Mesenchymal stem cell (in vitro differentiated cells and primary cell): ENCODE measurements at regions not wholly inside any gene's neighbourhood (a gene's known extent, or its start where the extent isn't known, plus 50 kb on each side); places are given as distances from the start of the nearest gene placed in this dataset.

ENCODE experiments used
- DNase-seq: peaks from one replicate; pipeline ENCODE4 v3.0.0-alpha.2; 2013
- H2AFZ ChIP-seq: one replicate; pipeline ENCODE4 v1.6.1; 2013; ENCODE audit warnings: low read depth, mild to moderate bottlenecking, control low read depth, inconsistent platforms, low read length, moderate library complexity
- H2AK5ac ChIP-seq: 2 replicates; pipeline ENCODE4 v1.6.1; 2013; ENCODE audit warnings: low read length, moderate library complexity, mild to moderate bottlenecking, inconsistent platforms; ENCODE audit not compliant: severe bottlenecking
- H2BK120ac ChIP-seq: one replicate; pipeline ENCODE4 v1.6.1; 2013; ENCODE audit warnings: low read depth, mild to moderate bottlenecking, inconsistent platforms, low read length, moderate library complexity
- H2BK12ac ChIP-seq, 2 experiments: one replicate each; pipeline ENCODE4 v1.6.1; 2013; ENCODE audit warnings: inconsistent platforms in 2 of 2, low read length in 2 of 2, mild to moderate bottlenecking in 2 of 2, moderate library complexity in 2 of 2, control low read depth in 1 of 2
- H2BK15ac ChIP-seq: one replicate; pipeline ENCODE4 v1.6.1; 2013; ENCODE audit warnings: mild to moderate bottlenecking, low read depth, inconsistent platforms; ENCODE audit not compliant: poor library complexity, severe bottlenecking
- H2BK5ac ChIP-seq: 2 replicates; pipeline ENCODE4 v1.6.1; 2013; ENCODE audit warnings: low read depth, mild to moderate bottlenecking, low read length, control low read depth, inconsistent platforms; ENCODE audit not compliant: poor library complexity, severe bottlenecking
- H3K14ac ChIP-seq, 2 experiments: one replicate each; pipeline ENCODE4 v1.6.1; 2013; ENCODE audit warnings: inconsistent platforms in 2 of 2, low read length in 2 of 2, control low read depth in 1 of 2, mild to moderate bottlenecking in 1 of 2, moderate library complexity in 1 of 2
- H3K18ac ChIP-seq, 2 experiments: one replicate each; pipeline ENCODE4 v1.6.1; 2013; ENCODE audit warnings: inconsistent platforms in 2 of 2, low read length in 2 of 2, control low read depth in 1 of 2, low read depth in 1 of 2, mild to moderate bottlenecking in 1 of 2
- H3K23ac ChIP-seq, 2 experiments: one replicate each; pipeline ENCODE4 v1.6.1; 2013; ENCODE audit warnings: inconsistent platforms in 2 of 2, low read length in 2 of 2, mild to moderate bottlenecking in 2 of 2, moderate library complexity in 2 of 2, control low read depth in 1 of 2
- H3K27ac ChIP-seq: 2 replicates; pipeline ENCODE4 v1.5.1; 2013; ENCODE audit warnings: mild to moderate bottlenecking, moderate library complexity, low read length, control low read depth, inconsistent platforms; ENCODE audit not compliant: poor library complexity, severe bottlenecking
- H3K27me3 ChIP-seq, 2 experiments: 2 replicates each; pipeline versions ENCODE4 v1.6.1 to v1.7.0; 2013; ENCODE audit warnings: low read length in 2 of 2, mild to moderate bottlenecking in 2 of 2, moderate library complexity in 2 of 2, control low read depth in 1 of 2, inconsistent platforms in 1 of 2; ENCODE audit not compliant: control insufficient read depth in 1 of 2, insufficient read depth in 1 of 2
- H3K36me3 ChIP-seq, 2 experiments: 2 replicates each; pipeline versions ENCODE4 v1.6.1 to v1.7.0; 2013; ENCODE audit warnings: low read length in 2 of 2, control low read depth in 1 of 2, inconsistent platforms in 1 of 2, low read depth in 1 of 2, mild to moderate bottlenecking in 1 of 2; ENCODE audit not compliant: insufficient read depth in 2 of 2, control insufficient read depth in 1 of 2
- H3K4ac ChIP-seq, 2 experiments: one replicate each; pipeline ENCODE4 v1.6.1; 2013; ENCODE audit warnings: inconsistent platforms in 2 of 2, low read length in 2 of 2, mild to moderate bottlenecking in 2 of 2, moderate library complexity in 2 of 2, control low read depth in 1 of 2, low read depth in 1 of 2
- H3K4me1 ChIP-seq: 2 replicates; pipeline ENCODE4 v1.6.1; 2013; ENCODE audit warnings: low read depth, low read length, control low read depth; ENCODE audit not compliant: control insufficient read depth, insufficient read depth
- H3K4me2 ChIP-seq: 2 replicates; pipeline ENCODE4 v1.6.1; 2013; ENCODE audit warnings: low read length, mild to moderate bottlenecking, inconsistent platforms; ENCODE audit not compliant: poor library complexity, severe bottlenecking
- H3K4me3 ChIP-seq, 2 experiments: 2 replicates each; pipeline versions ENCODE4 v1.5.1 to v1.7.0; 2013; ENCODE audit warnings: low read length in 2 of 2, mild to moderate bottlenecking in 2 of 2, control low read depth in 1 of 2, low read depth in 1 of 2; ENCODE audit not compliant: insufficient read depth in 1 of 2
- H3K79me1 ChIP-seq: replicated peaks from 2 replicates; pipeline ENCODE4 v1.6.1; 2013; ENCODE audit warnings: mild to moderate bottlenecking, control low read depth, low read length, inconsistent platforms; ENCODE audit not compliant: poor library complexity, severe bottlenecking
- H3K9ac ChIP-seq: 2 replicates; pipeline ENCODE4 v1.7.0; 2013; ENCODE audit warnings: mild to moderate bottlenecking, low read length, moderate library complexity
- H3K9me3 ChIP-seq: 2 replicates; pipeline ENCODE4 v1.7.0; 2013; ENCODE audit warnings: mild to moderate bottlenecking, low read length; ENCODE audit not compliant: control insufficient read depth
- H4K8ac ChIP-seq: one replicate; pipeline ENCODE4 v1.6.1; 2013; ENCODE audit warnings: inconsistent platforms, mild to moderate bottlenecking, low read length, moderate library complexity
- H4K91ac ChIP-seq: one replicate; pipeline ENCODE4 v1.6.1; 2013; ENCODE audit warnings: mild to moderate bottlenecking, low read length, inconsistent platforms
- WGBS: methylation state at CpG from one replicate; pipeline ENCODE4 v1.1.7; 2013; ENCODE audit warnings: mixed read lengths; 5-methylcytosine and 5-hydroxymethylcytosine counted together

GRCh38 chr12:13654456-13654855, 326.9 kb downstream of the GRIN2B start:
- Histone ChIP-seq H3K4me3 (no peak overlapping the region), H2BK5ac (no peak overlapping the region), H3K36me3 (no peaks in the 10 kb centered on the region), H2AFZ (no peak overlapping the region), H3K27me3 (no peaks in the 10 kb centered on the region), H4K91ac (no peak overlapping the region), H3K4ac (no peak overlapping the region), H4K8ac (no peak overlapping the region), H3K14ac (no peak overlapping the region), H3K23ac (no peak overlapping the region), H3K4me2 (no peak overlapping the region), H3K4me1 (no peaks in the 10 kb centered on the region), H2BK12ac (no peak overlapping the region), H3K27ac (no peak overlapping the region), H3K9ac (no peak overlapping the region), H2AK5ac (no peak overlapping the region), H3K9me3 (no peaks in the 10 kb centered on the region), H3K18ac (no peak overlapping the region), H3K79me1 (no peaks in the 10 kb centered on the region), H2BK120ac (no peak overlapping the region), H2BK15ac (no peak overlapping the region)
- WGBS, result 89% methylated on average over 1 of the region's 1 CpG
- DNase-seq, result no peak

GRCh38 chr12:13652105-13652504, 329.3 kb downstream of the GRIN2B start:
- Histone ChIP-seq H2BK5ac (no peak overlapping the region), H3K36me3 (no peaks in the 10 kb centered on the region), H3K4me1 (no peaks in the 10 kb centered on the region), H2BK120ac (no peak overlapping the region), H2BK15ac (no peak overlapping the region), H4K91ac (no peak overlapping the region), H2BK12ac (no peak overlapping the region), H3K9me3 (no peaks in the 10 kb centered on the region), H3K79me1 (no peaks in the 10 kb centered on the region), H3K27ac (no peak overlapping the region), H3K18ac (no peak overlapping the region), H2AFZ (no peak overlapping the region), H4K8ac (no peak overlapping the region), H3K14ac (no peak overlapping the region), H3K9ac (no peak overlapping the region), H3K4me2 (no peak overlapping the region), H3K4me3 (no peak overlapping the region), H2AK5ac (no peak overlapping the region), H3K23ac (no peak overlapping the region), H3K4ac (no peak overlapping the region), H3K27me3 (no peaks in the 10 kb centered on the region)
- 66% methylated on average over 1 of the region's 1 CpG for WGBS
- no peak for DNase-seq

- no peak overlapping the region for H2BK5ac ChIP-seq
- no peak overlapping the region for H2BK120ac ChIP-seq
- no peak overlapping the region for H4K91ac ChIP-seq
- no peak overlapping the region for H3K4ac ChIP-seq
- no peak overlapping the region for H3K23ac ChIP-seq
- H3K4me1 ChIP-seq, result no peaks in the 10 kb centered on the region
- H2BK12ac ChIP-seq, result no peak overlapping the region
- no peak overlapping the region for H2BK15ac ChIP-seq
- no peaks in the 10 kb centered on the region for H3K79me1 ChIP-seq
- H3K9me3 ChIP-seq, result no peaks in the 10 kb centered on the region
- H2AFZ ChIP-seq, result no peak overlapping the region
- no peak overlapping the region for H3K18ac ChIP-seq
- no peak overlapping the region for H3K9ac ChIP-seq
- H3K27ac ChIP-seq, result no peak overlapping the region
- H3K4me2 ChIP-seq, result no peak overlapping the region
- H3K36me3 ChIP-seq, result no peaks in the 10 kb centered on the region
- WGBS, result no CpG with 5 or more reads among the region's 2 CpGs
- no peak overlapping the region for H3K14ac ChIP-seq
- no peaks in the 10 kb centered on the region for H3K27me3 ChIP-seq
- DNase-seq, result no peak
- no peak overlapping the region for H3K4me3 ChIP-seq
- no peak overlapping the region for H4K8ac ChIP-seq
- H2AK5ac ChIP-seq, result no peak overlapping the region
These were observed 345.7 kb downstream of the GRIN2B start for GRCh38 chr12:13635709-13636108.

- H2BK12ac ChIP-seq, result no peak overlapping the region
- H3K4me2 ChIP-seq, result no peak overlapping the region
- H3K4me1 ChIP-seq, result no peaks in the 10 kb centered on the region
These were observed 349.5 kb downstream of the GRIN2B start for GRCh38 chr12:13631873-13632272.

More at GRCh38 chr12:13631873-13632272, 349.5 kb downstream of the GRIN2B start:
- no peak overlapping the region for H3K4ac ChIP-seq
- no peak overlapping the region for H3K9ac ChIP-seq
- no peak overlapping the region for H3K27ac ChIP-seq
- H4K8ac ChIP-seq, result no peak overlapping the region
- no peak overlapping the region for H2AFZ ChIP-seq
- WGBS, result 51% methylated on average over 2 of the region's 2 CpGs
- H4K91ac ChIP-seq, result no peak overlapping the region
- H3K9me3 ChIP-seq, result no peaks in the 10 kb centered on the region
- H3K27me3 ChIP-seq, result no peaks in the 10 kb centered on the region
- no peak overlapping the region for H3K14ac ChIP-seq
- H3K36me3 ChIP-seq, result no peaks in the 10 kb centered on the region
- H2BK15ac ChIP-seq, result no peak overlapping the region
- DNase-seq, result no peak
- no peak overlapping the region for H2AK5ac ChIP-seq
- no peaks in the 10 kb centered on the region for H3K79me1 ChIP-seq
- no peak overlapping the region for H3K18ac ChIP-seq
- no peak overlapping the region for H3K23ac ChIP-seq
- H2BK120ac ChIP-seq, result no peak overlapping the region
- H2BK5ac ChIP-seq, result no peak overlapping the region
- no peak overlapping the region for H3K4me3 ChIP-seq
